Esophagus squamous epithelium (tissue), 4 donors: ENCODE measurements at regions not wholly inside any gene's neighbourhood (a gene's known extent, or its start where the extent isn't known, plus 50 kb on each side); places are given as distances from the start of the nearest gene placed in this dataset.

ENCODE experiments used
- CTCF ChIP-seq, 6 experiments: fragments of 450-650 bp in 4 of 6; fragments of 200-600 bp in 2 of 6; sonication (generic) in 2 of 6; IDR thresholded peaks; one replicate each; pipeline ENCODE4 v1.5.1; 2016 to 2019; ENCODE audit warnings: antibody characterized with exemption in 6 of 6, mild to moderate bottlenecking in 4 of 6, moderate library complexity in 4 of 6
- POLR2A ChIP-seq, 4 donors: fragments of 450-650 bp; IDR thresholded peaks; one replicate each; pipeline ENCODE4 v1.6.1; 2017; ENCODE audit warnings: antibody characterized with exemption in 4 of 4, mild to moderate bottlenecking in 4 of 4, moderate library complexity in 3 of 4

DNA sequence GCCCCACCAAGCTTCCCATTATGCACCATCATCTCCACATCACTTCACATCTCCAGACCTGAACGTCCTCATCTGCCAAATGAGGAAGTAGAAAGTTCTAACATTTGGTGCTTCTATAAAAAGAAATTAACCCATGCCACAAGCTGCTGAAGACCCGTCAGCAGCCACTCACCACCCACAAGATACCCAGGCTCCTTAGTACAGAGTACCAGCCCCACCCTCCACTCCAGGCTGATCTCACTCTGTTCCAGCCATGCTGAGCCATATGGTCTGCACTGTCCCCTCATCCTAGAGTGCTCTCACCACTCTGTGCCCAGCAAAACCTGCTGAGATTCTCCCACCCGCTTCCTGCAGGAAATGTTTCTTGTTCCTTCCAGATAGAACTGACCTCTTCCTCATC is 240.8 kb upstream of the PPARGC1A start:
- no peak for TF ChIP-seq CTCF (IDR thresholded peaks at IDR 0.05)
- TF ChIP-seq POLR2A (IDR thresholded peaks at IDR 0.05): no peak
